ENCODE measurements at regions not wholly inside any gene's neighbourhood (a gene's known extent, or its start where the extent isn't known, plus 50 kb on each side); places are given as distances from the start of the nearest gene placed in this dataset.

DNA sequence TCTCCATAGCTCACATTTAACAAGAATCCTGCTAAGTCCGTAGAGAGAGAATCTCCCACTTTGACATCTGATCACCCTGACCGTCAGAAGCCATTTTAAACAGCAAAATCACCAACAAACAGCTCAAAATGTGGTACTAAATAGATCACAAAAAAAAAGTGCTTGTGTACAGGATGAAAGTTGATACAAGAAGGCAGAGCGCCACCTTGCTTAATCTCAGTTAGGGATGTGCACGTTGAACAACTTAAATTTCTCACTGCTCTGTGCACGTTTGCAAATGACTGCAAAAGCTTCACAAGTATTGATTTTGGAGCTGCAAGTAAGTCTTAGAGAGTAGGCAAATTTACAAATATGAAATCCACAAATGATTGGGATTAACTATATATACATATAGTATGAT, 63.1 kb upstream of the NREP start:
- TF ChIP-seq CTCF (IDR thresholded peaks at IDR 0.05; ENCODE audit: poor library complexity, severe bottlenecking) (peak; percentile 9), EZH2 (IDR thresholded peaks at IDR 0.05; ENCODE audit: borderline replicate concordance, insufficient read depth, low read length, poor library complexity, severe bottlenecking) (no peak)

Measured in neural cell (in vitro differentiated cells).